Gastroesophageal sphincter (tissue), 4 donors: ENCODE measurements at regions not wholly inside any gene's neighbourhood (a gene's known extent, or its start where the extent isn't known, plus 50 kb on each side); places are given as distances from the start of the nearest gene placed in this dataset.
"Not testable (repeated sequence)": the region's sequence is repeated elsewhere in the genome, so short reads cannot be mapped to it uniquely, and the experiment has no call there.

Experiments used
- ATAC-seq: fragments of 150-250 bp; one replicate; pipeline ENCODE4 v1.9.1; 2016; ENCODE audit warnings: mild to moderate bottlenecking, moderate library complexity
- H3K27ac ChIP-seq, 4 donors: fragments of 200-600 bp; sonication (generic) in 3 of 4; 1 replicate in 3 of 4; 2 replicates in 1 of 4; pipeline ENCODE4 v1.5.1; 2016 to 2019
- H3K27me3 ChIP-seq: fragments of 200-600 bp; sonication (generic); one replicate; pipeline ENCODE4 v1.5.1; 2019
- H3K36me3 ChIP-seq, 2 donors: fragments of 200-600 bp; sonication (generic); one replicate each; pipeline ENCODE4 v1.5.1; 2019; ENCODE audit warnings: control low read depth in 1 of 2
- H3K4me1 ChIP-seq, 3 donors: fragments of 200-600 bp; sonication (generic); 1 replicate in 2 of 3; 2 replicates in 1 of 3; pipeline ENCODE4 v1.5.1; 2016 to 2019; ENCODE audit warnings: control low read depth in 2 of 3
- H3K4me3 ChIP-seq, 2 donors: fragments of 200-600 bp; sonication (generic); one replicate each; pipeline ENCODE4 v1.5.1; 2019; ENCODE audit warnings: mild to moderate bottlenecking in 1 of 2, moderate library complexity in 1 of 2
- H3K9me3 ChIP-seq, 3 donors: fragments of 200-600 bp; sonication (generic); one replicate each; pipeline ENCODE4 v1.5.1; 2017 to 2019; ENCODE audit warnings: control low read depth in 2 of 3
- CTCF ChIP-seq, 4 experiments: fragments of 200-600 bp in 2 of 4; fragments of 450-650 bp in 2 of 4; sonication (generic) in 1 of 4; IDR thresholded peaks; one replicate each; pipeline ENCODE4 v1.5.1; 2017 to 2019; ENCODE audit warnings: antibody characterized with exemption in 4 of 4, mild to moderate bottlenecking in 2 of 4, moderate library complexity in 2 of 4
- EP300 ChIP-seq: sonication (generic); formaldehyde crosslinking; IDR thresholded peaks from one replicate; pipeline ENCODE4 v1.6.1; 2017; ENCODE audit warnings: antibody characterized with exemption, mild to moderate bottlenecking
- POLR2A ChIP-seq, 2 donors: fragments of 450-650 bp; IDR thresholded peaks; one replicate each; pipeline ENCODE4 v1.6.1; 2017; ENCODE audit warnings: antibody characterized with exemption in 2 of 2, mild to moderate bottlenecking in 2 of 2, moderate library complexity in 1 of 2
- POLR2AphosphoS5 ChIP-seq: sonication (generic); formaldehyde crosslinking; IDR thresholded peaks from one replicate; pipeline ENCODE4 v1.6.1; 2017; ENCODE audit warnings: antibody characterized with exemption
- WGBS, 2 donors: methylation state at CpG; one replicate each; pipeline ENCODE4 v1.1.5; 2018; ENCODE audit warnings: low coverage in 1 of 2; 5-methylcytosine and 5-hydroxymethylcytosine counted together

GRCh38 chr3:56927855-56928254 is 126.1 kb upstream of the ARHGEF3 start:
- Histone ChIP-seq H3K9me3 (no peaks in the 10 kb centered on the region), H3K4me3 (no peak overlapping the region), H3K4me1 (peaks cover 3 to 48% (median 8%) of the 10 kb centered on the region in 3 donors), H3K36me3 (no peaks in the 10 kb centered on the region), H3K27ac (no peak overlapping the region), H3K27me3 (no peaks in the 10 kb centered on the region)
- 60 to 70% methylated on average over 1 to 2 of the region's 2 CpGs for WGBS, 2 donors
- no peak for ATAC-seq
- TF ChIP-seq POLR2AphosphoS5 = no peak
- TF ChIP-seq POLR2A (IDR thresholded peaks at IDR 0.05) = no peak
- no peak for TF ChIP-seq CTCF (IDR thresholded peaks at IDR 0.05)
- TF ChIP-seq EP300 = no peak

DNA sequence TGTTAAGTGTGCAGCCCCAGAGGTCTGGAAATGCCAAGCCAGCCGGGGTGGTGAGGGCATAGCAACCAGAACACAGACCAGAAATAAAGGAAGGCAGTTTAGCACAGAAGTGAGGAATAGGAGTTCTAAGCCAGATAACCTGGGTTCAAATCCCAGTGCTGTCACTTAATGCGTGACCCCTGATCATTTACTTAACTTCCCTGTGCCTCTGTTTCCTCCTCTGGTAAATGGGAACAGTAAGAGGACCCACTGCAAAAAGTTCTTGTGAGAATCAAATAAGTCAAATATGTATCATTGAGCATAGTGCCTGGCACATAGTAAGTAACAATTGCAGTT is 125.2 kb upstream of the ARHGEF3 start:
- Histone ChIP-seq H3K4me1 (peaks cover 8 to 58% (median 14%) of the 10 kb centered on the region in 3 donors), H3K36me3 (no peaks in the 10 kb centered on the region), H3K9me3 (no peaks in the 10 kb centered on the region), H3K27ac (peak overlapping the region in 3 of 4 donors; percentile 8 to 34 (median 11)), H3K4me3 (no peak overlapping the region), H3K27me3 (no peaks in the 10 kb centered on the region)
- TF ChIP-seq CTCF (IDR thresholded peaks at IDR 0.05) = no peak
- no peak for TF ChIP-seq EP300
- no peak for TF ChIP-seq POLR2AphosphoS5
- TF ChIP-seq POLR2A (IDR thresholded peaks at IDR 0.05) = no peak
- WGBS, 2 donors = 53 to 77% methylated on average over 2 of the region's 2 CpGs
- ATAC-seq = no peak

- WGBS, 2 donors = 48 to 70% methylated on average over 1 to 3 of the region's 3 CpGs
- Histone ChIP-seq H3K27ac (peak overlapping the region in 3 of 4 donors; percentile 8 to 34 (median 11)), H3K36me3 (no peaks in the 10 kb centered on the region), H3K9me3 (no peaks in the 10 kb centered on the region), H3K4me1 (peaks cover 8 to 63% (median 14%) of the 10 kb centered on the region in 3 donors), H3K27me3 (no peaks in the 10 kb centered on the region), H3K4me3 (no peak overlapping the region)
- ATAC-seq = no peak
- TF ChIP-seq CTCF (IDR thresholded peaks at IDR 0.05) = peak in 1 of 4 experiments; percentile 4
- no peak for TF ChIP-seq POLR2AphosphoS5
These were observed 124.6 kb upstream of the ARHGEF3 start for GRCh38 chr3:56926243-56926946.

- not testable (repeated sequence) for ATAC-seq, H3K27me3 ChIP-seq, H3K4me3 ChIP-seq, H3K9me3 ChIP-seq, H3K36me3 ChIP-seq
- peaks cover 8 to 75% (median 14%) of the 10 kb centered on the region in 3 donors for H3K4me1 ChIP-seq
- H3K27ac ChIP-seq = peak overlapping the region in 3 of 4 donors; percentile 33 to 74 (median 49)
- 75 to 100% methylated on average over 1 of the region's 1 CpG for WGBS, 2 donors
These were observed 123.0 kb upstream of the ARHGEF3 start for GRCh38 chr3:56924700-56925099.

- H3K9me3 ChIP-seq = no peaks in the 10 kb centered on the region
- no peaks in the 10 kb centered on the region for H3K36me3 ChIP-seq
- no peak overlapping the region for H3K4me3 ChIP-seq
- H3K27me3 ChIP-seq = no peaks in the 10 kb centered on the region
- ATAC-seq = peak; percentile 67
- WGBS, 2 donors = 0% methylated on average over 3 of the region's 3 CpGs; no CpG with 5 or more reads in 1 of the 2 donors
- peak overlapping the region in 3 of 4 donors; percentile 49 to 74 (median 57) for H3K27ac ChIP-seq
- H3K4me1 ChIP-seq = peaks cover 8 to 73% (median 14%) of the 10 kb centered on the region in 3 donors
- TF ChIP-seq POLR2A (IDR thresholded peaks at IDR 0.05) (no peak), EP300 (no peak), POLR2AphosphoS5 (no peak), CTCF (IDR thresholded peaks at IDR 0.05) (no peak)
These were observed 121.9 kb upstream of the ARHGEF3 start for GRCh38 chr3:56923526-56924224.
